IMR-90 (cell line): ENCODE measurements at regions not wholly inside any gene's neighbourhood (a gene's known extent, or its start where the extent isn't known, plus 50 kb on each side); places are given as distances from the start of the nearest gene placed in this dataset.

Experiments
- ATAC-seq: fragments of 200-7000 bp; cut with Tn5 transposase; 2 replicates; pipeline ENCODE4 v1.9.1; 2020; ENCODE audit warnings: low read depth, mild to moderate bottlenecking, moderate library complexity
- BruUV-seq: library from RNA; stranded (reverse); fragments of 400-500 nt; replicated peaks from 2 replicates; lab custom pipeline; 2021; lab: Mats Ljungman, UMichigan
- CTCF ChIA-PET: fragments of 300-600 bp; formaldehyde crosslinking; extraction: SDS; loops from one replicate; lab custom pipeline; 2021; ENCODE audit warnings: antibody characterized with exemption; lab: Yijun Ruan, JAX
- POLR2A ChIA-PET: fragments of 300-600 bp; sonication (Branson Sonifier 250); formaldehyde crosslinking; loops from one replicate; lab custom pipeline; 2022; ENCODE audit warnings: antibody characterized with exemption; ENCODE audit not compliant: unreplicated experiment; lab: Charles Lee
- DNase-seq: peaks from one replicate; pipeline ENCODE4 v3.0.0; 2013
- H2AFZ ChIP-seq: replicated peaks from 2 replicates; pipeline ENCODE3; 2013; ENCODE audit warnings: low read length, mild to moderate bottlenecking; ENCODE audit not compliant: poor library complexity
- H2AK5ac ChIP-seq: 2 replicates; pipeline ENCODE4 v1.6.1; 2013; ENCODE audit warnings: low read depth, low read length, inconsistent platforms
- H2AK9ac ChIP-seq: replicated peaks from 2 replicates; pipeline ENCODE3; 2013; ENCODE audit warnings: mild to moderate bottlenecking, low read depth, low read length, moderate library complexity; ENCODE audit not compliant: poor library complexity
- H2BK120ac ChIP-seq: 2 replicates; pipeline ENCODE4 v1.6.1; 2013; ENCODE audit warnings: low read depth, low read length, inconsistent platforms
- H2BK15ac ChIP-seq: 3 replicates; pipeline ENCODE4 v1.6.1; 2013; ENCODE audit warnings: low read depth, low read length, inconsistent platforms
- H2BK20ac ChIP-seq: 2 replicates; pipeline ENCODE4 v1.6.1; 2013; ENCODE audit warnings: low read depth, mild to moderate bottlenecking, inconsistent platforms, low read length, moderate library complexity
- H2BK5ac ChIP-seq: 2 replicates; pipeline ENCODE4 v1.6.1; 2013; ENCODE audit warnings: mild to moderate bottlenecking, low read depth, low read length, inconsistent platforms; ENCODE audit not compliant: poor library complexity, severe bottlenecking
- H3K14ac ChIP-seq: replicated peaks from 2 replicates; pipeline ENCODE4 v1.6.1; 2013; ENCODE audit warnings: low read depth, low read length, inconsistent platforms
- H3K18ac ChIP-seq: 2 replicates; pipeline ENCODE4 v1.6.1; 2013; ENCODE audit warnings: low read depth, low read length, control low read depth
- H3K23ac ChIP-seq: 2 replicates; pipeline ENCODE4 v1.6.1; 2013; ENCODE audit warnings: low read depth, low read length, inconsistent platforms
- H3K27ac ChIP-seq: 2 replicates; pipeline ENCODE4 v1.5.1; 2013; ENCODE audit warnings: mild to moderate bottlenecking, control low read depth, low read length; ENCODE audit not compliant: insufficient read depth
- H3K27me3 ChIP-seq: 2 replicates; pipeline ENCODE4 v1.6.1; 2013; ENCODE audit warnings: low read length; ENCODE audit not compliant: control insufficient read depth, insufficient read depth
- H3K36me3 ChIP-seq: 2 replicates; pipeline ENCODE4 v1.6.1; 2013; ENCODE audit warnings: low read length, mixed read lengths; ENCODE audit not compliant: control insufficient read depth, insufficient read depth
- H3K4ac ChIP-seq: 2 replicates; pipeline ENCODE4 v1.6.1; 2013; ENCODE audit warnings: low read depth, low read length, inconsistent platforms
- H3K4me1 ChIP-seq: 2 replicates; pipeline ENCODE4 v1.6.1; 2013; ENCODE audit warnings: low read length, mixed read lengths; ENCODE audit not compliant: control insufficient read depth, insufficient read depth
- H3K4me2 ChIP-seq: 2 replicates; pipeline ENCODE4 v1.6.1; 2013; ENCODE audit warnings: low read depth, mild to moderate bottlenecking, control low read depth, low read length, moderate library complexity
- H3K4me3 ChIP-seq: 2 replicates; pipeline ENCODE4 v1.5.1; 2013; ENCODE audit warnings: low read depth, mild to moderate bottlenecking, control low read depth, low read length, moderate library complexity; ENCODE audit not compliant: insufficient read depth
- H3K56ac ChIP-seq: 2 replicates; pipeline ENCODE4 v1.6.1; 2013; ENCODE audit warnings: low read length, inconsistent platforms; ENCODE audit not compliant: insufficient read depth; ENCODE audit errors: extremely low read depth
- H3K79me1 ChIP-seq, 2 experiments: 2 replicates each; pipeline ENCODE4 v1.6.1; 2013; ENCODE audit warnings: low read length in 2 of 2, inconsistent platforms in 1 of 2, low read depth in 1 of 2
- H3K9ac ChIP-seq: 2 replicates; pipeline ENCODE4 v1.6.1; 2013; ENCODE audit warnings: low read depth, low read length, control low read depth
- H3K9me1 ChIP-seq: 2 replicates; pipeline ENCODE4 v1.6.1; 2013; ENCODE audit warnings: low read length, inconsistent platforms; ENCODE audit not compliant: insufficient read depth
- H3K9me3 ChIP-seq: 2 replicates; pipeline ENCODE4 v1.6.1; 2013; ENCODE audit warnings: low read length; ENCODE audit not compliant: control insufficient read depth, insufficient read depth
- H4K20me1 ChIP-seq: 2 replicates; pipeline ENCODE4 v1.6.1; 2013; ENCODE audit warnings: low read length, inconsistent platforms; ENCODE audit not compliant: insufficient read depth
- H4K5ac ChIP-seq: 2 replicates; pipeline ENCODE4 v1.6.1; 2013; ENCODE audit warnings: mild to moderate bottlenecking, low read depth, low read length, control low read depth
- H4K8ac ChIP-seq, 2 experiments: 2 replicates each; pipeline ENCODE4 v1.6.1; 2013; ENCODE audit warnings: low read depth in 2 of 2, low read length in 2 of 2, control low read depth in 1 of 2, inconsistent platforms in 1 of 2
- H4K91ac ChIP-seq: 2 replicates; pipeline ENCODE4 v1.6.1; 2013; ENCODE audit warnings: low read depth, low read length, inconsistent platforms; ENCODE audit not compliant: insufficient read depth
- BHLHE40 ChIP-seq: fragments of 150-350 bp; IDR thresholded peaks from 2 replicates; pipeline ENCODE4 v1.6.1; 2016; ENCODE audit warnings: mild to moderate bottlenecking, low read depth, low read length
- CEBPB ChIP-seq: IDR thresholded peaks from 2 replicates; pipeline ENCODE4 v1.6.1; 2012; ENCODE audit warnings: low read depth, low read length, improper control_type of control experiment
- FOS ChIP-seq: fragments of 150-350 bp; IDR thresholded peaks from 2 replicates; pipeline ENCODE4 v1.6.1; 2016; ENCODE audit warnings: low read depth, low read length
- MXI1 ChIP-seq: IDR thresholded peaks from 2 replicates; pipeline ENCODE4 v1.6.1; 2012; ENCODE audit warnings: low read depth, mild to moderate bottlenecking, low read length, moderate library complexity, borderline replicate concordance
- RAD21 ChIP-seq: IDR thresholded peaks from 2 replicates; pipeline ENCODE4 v1.6.1; 2012; ENCODE audit warnings: low read length, improper control_type of control experiment
- RCOR1 ChIP-seq: IDR thresholded peaks from 2 replicates; pipeline ENCODE4 v1.6.1; 2012; ENCODE audit warnings: mild to moderate bottlenecking, low read length, improper control_type of control experiment; ENCODE audit not compliant: insufficient replicate concordance
- USF2 ChIP-seq: fragments of 150-350 bp; IDR thresholded peaks from 2 replicates; pipeline ENCODE4 v1.6.1; 2017; ENCODE audit warnings: mild to moderate bottlenecking, antibody characterized with exemption, low read length, low read depth
- WGBS, 2 experiments: methylation state at CpG; one replicate each; pipeline versions ENCODE4 v1.1.5 to v1.1.7; 2013; ENCODE audit warnings: missing lambda C conversion rate in 2 of 2; ENCODE audit not compliant: insufficient read length in 1 of 2; ENCODE audit errors: extremely low coverage in 2 of 2; 5-methylcytosine and 5-hydroxymethylcytosine counted together
- dilution Hi-C: fragments of 300-500 bp; cut with HindIII; formaldehyde crosslinking; loops from one replicate; pipeline ENCODE4 v1.14.3; 2018; ENCODE audit warnings: low sequenced_read_pairs; ENCODE audit not compliant: unreplicated experiment
- in situ Hi-C: fragments of 300-500 bp; cut with MboI; formaldehyde crosslinking; loops from 3 replicates; pipeline ENCODE4 v1.14.3; 2019; ENCODE audit warnings: low sequenced_read_pairs, inconsistent platforms, mixed read lengths
- intact Hi-C: fragments of 100-400 bp; cut with micrococcal nuclease; formaldehyde crosslinking; loops from 2 replicates; pipeline ENCODE4 v1.10.0; 2022
- TF ChIP-seq, protein P1 (sequence below): fragments of 150-350 bp; IDR thresholded peaks from 2 replicates; pipeline ENCODE4 v1.6.1; 2016; ENCODE audit warnings: low read depth, mild to moderate bottlenecking, low read length, moderate library complexity, borderline replicate concordance

DNA sequence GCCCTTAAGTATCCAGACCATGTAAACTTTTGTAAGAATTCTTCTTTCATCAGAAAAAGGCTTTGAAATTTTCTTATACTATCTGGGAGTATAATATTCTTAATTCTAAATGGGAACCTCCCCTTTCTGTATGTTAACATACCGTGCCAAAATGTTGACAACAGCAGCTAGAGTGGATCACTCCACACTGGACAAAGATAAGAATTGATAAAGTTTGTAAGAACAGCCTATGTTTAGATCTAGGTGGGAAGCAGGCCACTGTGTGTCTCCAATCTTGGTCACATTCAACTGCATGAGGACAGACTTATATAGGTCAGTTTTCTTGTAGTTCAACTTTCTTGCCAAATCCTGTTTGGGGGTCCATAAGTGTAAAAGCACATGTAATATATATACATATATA is 235.7 kb downstream of the RPIA start:
- H2BK5ac ChIP-seq = no peak overlapping the region
- H4K91ac ChIP-seq = no peak overlapping the region
- intact Hi-C loops (no loop called here), dilution Hi-C loops (no loop called here), in situ Hi-C loops (no loop called here)
- no peaks in the 10 kb centered on the region for H3K9me1 ChIP-seq
- no peaks in the 10 kb centered on the region for H3K27me3 ChIP-seq
- no peak overlapping the region for H3K4me2 ChIP-seq
- H3K4ac ChIP-seq = no peak overlapping the region
- no TSS peak for BruUV-seq
- no peak overlapping the region for H4K5ac ChIP-seq
- no peak overlapping the region for H3K23ac ChIP-seq
- no peak overlapping the region for H3K27ac ChIP-seq
- no peak overlapping the region for H3K9ac ChIP-seq
- H2BK20ac ChIP-seq = no peak overlapping the region
- no peaks in the 10 kb centered on the region for H4K20me1 ChIP-seq
- no peak overlapping the region for H3K18ac ChIP-seq
- no peaks in the 10 kb centered on the region for H3K79me1 ChIP-seq
- no peaks in the 10 kb centered on the region for H3K4me1 ChIP-seq
- TF ChIP-seq MXI1 = no peak
- TF ChIP-seq CEBPB = no peak
- TF ChIP-seq BHLHE40 = no peak
- TF ChIP-seq RAD21 = no peak
- TF ChIP-seq FOS = no peak
- TF ChIP-seq, protein P1, sequence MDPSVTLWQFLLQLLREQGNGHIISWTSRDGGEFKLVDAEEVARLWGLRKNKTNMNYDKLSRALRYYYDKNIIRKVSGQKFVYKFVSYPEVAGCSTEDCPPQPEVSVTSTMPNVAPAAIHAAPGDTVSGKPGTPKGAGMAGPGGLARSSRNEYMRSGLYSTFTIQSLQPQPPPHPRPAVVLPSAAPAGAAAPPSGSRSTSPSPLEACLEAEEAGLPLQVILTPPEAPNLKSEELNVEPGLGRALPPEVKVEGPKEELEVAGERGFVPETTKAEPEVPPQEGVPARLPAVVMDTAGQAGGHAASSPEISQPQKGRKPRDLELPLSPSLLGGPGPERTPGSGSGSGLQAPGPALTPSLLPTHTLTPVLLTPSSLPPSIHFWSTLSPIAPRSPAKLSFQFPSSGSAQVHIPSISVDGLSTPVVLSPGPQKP = no peak
- TF ChIP-seq RCOR1 = no peak
- no peak for TF ChIP-seq USF2
- H3K56ac ChIP-seq = no peak overlapping the region
- no peak overlapping the region for H2AK9ac ChIP-seq
- no peak overlapping the region for H2BK120ac ChIP-seq
- H2BK15ac ChIP-seq = no peak overlapping the region
- H3K36me3 ChIP-seq = no peaks in the 10 kb centered on the region
- no CpG with 5 or more reads among the region's 1 CpG for WGBS, 2 experiments
- H2AK5ac ChIP-seq = no peak overlapping the region
- no peak overlapping the region for H4K8ac ChIP-seq
- no peak overlapping the region for H3K14ac ChIP-seq
- ATAC-seq (no peak), DNase-seq (no peak)
- H3K9me3 ChIP-seq = no peaks in the 10 kb centered on the region
- ChIA-PET POLR2A (no interaction called here), CTCF (no interaction called here)
- no peak overlapping the region for H2AFZ ChIP-seq
- no peak overlapping the region for H3K4me3 ChIP-seq
